ENCODE measurements at regions not wholly inside any gene's neighbourhood (a gene's known extent, or its start where the extent isn't known, plus 50 kb on each side); places are given as distances from the start of the nearest gene placed in this dataset.

DNA sequence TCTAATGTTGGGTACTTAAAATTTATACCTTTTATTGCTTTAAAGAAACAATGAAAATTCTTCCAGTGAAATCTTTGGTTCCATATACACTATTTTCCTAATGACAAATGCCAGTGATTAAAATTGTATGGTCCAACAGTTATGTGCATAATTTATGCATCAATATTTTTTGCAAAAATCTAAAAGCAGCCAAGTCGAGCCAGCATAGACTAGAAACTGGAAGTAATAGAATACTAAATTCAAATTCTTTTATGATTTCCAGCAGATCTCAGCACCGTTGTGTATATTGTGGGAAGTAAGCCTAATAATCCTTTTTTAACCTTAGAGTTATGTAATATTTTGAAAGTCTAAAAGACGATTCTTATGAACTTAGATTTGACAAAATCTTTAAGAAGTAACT is 652.0 kb upstream of the GOLIM4 start:
- Histone ChIP-seq H3K4me3 (ENCODE audit: low read length) (no peak overlapping the region), H3K36me3 (ENCODE audit: insufficient read depth, low read length) (no peaks in the 10 kb centered on the region), H3K79me2 (replicated peaks; ENCODE audit: insufficient read depth, low read length) (no peaks in the 10 kb centered on the region), H3K9ac (ENCODE audit: low read length) (no peak overlapping the region), H4K20me1 (ENCODE audit: insufficient read depth) (no peaks in the 10 kb centered on the region), H3K27me3 (ENCODE audit: insufficient read depth, low read depth, low read length) (no peaks in the 10 kb centered on the region), H3K4me2 (ENCODE audit: low read length) (no peak overlapping the region), H3K27ac (ENCODE audit: low read length) (no peak overlapping the region), H3K9me3 (ENCODE audit: low read length) (no peaks in the 10 kb centered on the region), H3F3A (ENCODE audit: insufficient read depth, low read length, poor library complexity, severe bottlenecking) (no peaks in the 10 kb centered on the region), H2AFZ (ENCODE audit: low read depth, low read length) (no peak overlapping the region), H3K9me2 (ENCODE audit: insufficient read depth, low read length) (no peaks in the 10 kb centered on the region)
- no peak for TF ChIP-seq EP300 (conservative IDR thresholded peaks at IDR 0.05; ENCODE audit: poor library complexity, severe bottlenecking)
- TF ChIP-seq MXI1 (conservative IDR thresholded peaks at IDR 0.05; ENCODE audit: poor library complexity, severe bottlenecking): no peak
- no peak for TF ChIP-seq EZH2 (IDR thresholded peaks at IDR 0.05; ENCODE audit: borderline replicate concordance, insufficient read depth, low read length, poor library complexity, severe bottlenecking)
- no peak for TF ChIP-seq SMC3 (conservative IDR thresholded peaks at IDR 0.05; ENCODE audit: poor library complexity)
- no peak for TF ChIP-seq RAD21 (conservative IDR thresholded peaks at IDR 0.05)
- no peak for TF ChIP-seq TAF1 (IDR thresholded peaks at IDR 0.05; ENCODE audit: low read depth)

DNA sequence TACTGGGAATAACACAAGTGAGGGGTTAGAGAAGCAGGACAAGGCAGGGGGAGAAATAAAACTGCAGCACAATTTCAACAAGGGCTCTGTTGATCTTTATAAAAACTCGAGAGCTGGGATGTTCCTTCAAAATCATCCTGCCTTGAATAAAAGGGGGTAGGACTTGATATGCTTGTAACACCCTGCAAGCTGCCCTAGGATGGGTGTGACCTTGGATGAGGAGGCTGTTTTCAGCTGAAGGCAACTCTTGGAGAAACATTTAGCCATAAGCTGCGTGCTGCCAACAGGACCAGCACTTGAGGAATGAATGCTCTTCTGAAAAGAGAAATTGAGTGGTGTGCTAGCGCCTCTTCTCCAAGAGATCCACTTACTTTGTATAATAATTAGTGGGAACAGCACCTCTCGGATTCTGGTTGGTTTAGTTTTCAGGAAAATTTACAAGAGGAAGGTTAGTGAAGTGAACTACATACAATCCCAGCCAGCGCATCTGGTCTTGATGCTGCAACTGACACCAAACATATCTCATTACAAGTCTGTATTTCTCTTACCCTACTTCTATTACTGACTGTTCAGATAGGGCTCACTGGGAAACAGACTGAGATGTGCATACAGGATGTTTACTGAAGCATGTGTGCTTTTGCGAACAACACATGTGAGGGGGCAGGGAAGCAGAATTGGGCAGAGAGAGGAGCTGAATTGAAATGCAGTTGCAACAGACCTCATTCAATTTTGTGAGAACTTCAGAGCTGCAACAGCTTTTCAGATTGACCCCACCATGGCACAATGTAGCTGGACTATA is 643.0 kb upstream of the GOLIM4 start:
- Histone ChIP-seq H3K27ac (ENCODE audit: low read length) (no peak overlapping the region), H3K9me2 (ENCODE audit: insufficient read depth, low read length) (no peaks in the 10 kb centered on the region), H3K4me2 (ENCODE audit: low read length) (no peak overlapping the region), H3K9ac (ENCODE audit: low read length) (no peak overlapping the region), H4K20me1 (ENCODE audit: insufficient read depth) (no peaks in the 10 kb centered on the region), H3K27me3 (ENCODE audit: insufficient read depth, low read depth, low read length) (no peaks in the 10 kb centered on the region), H3K9me3 (ENCODE audit: low read length) (no peaks in the 10 kb centered on the region), H2AFZ (ENCODE audit: low read depth, low read length) (no peak overlapping the region), H3K79me2 (replicated peaks; ENCODE audit: insufficient read depth, low read length) (no peaks in the 10 kb centered on the region), H3K4me3 (ENCODE audit: low read length) (no peak overlapping the region), H3K36me3 (ENCODE audit: insufficient read depth, low read length) (no peaks in the 10 kb centered on the region), H3F3A (ENCODE audit: insufficient read depth, low read length, poor library complexity, severe bottlenecking) (no peaks in the 10 kb centered on the region)
- TF ChIP-seq TAF1 (IDR thresholded peaks at IDR 0.05; ENCODE audit: low read depth): no peak
- no peak for TF ChIP-seq MXI1 (conservative IDR thresholded peaks at IDR 0.05; ENCODE audit: poor library complexity, severe bottlenecking)
- TF ChIP-seq EZH2 (IDR thresholded peaks at IDR 0.05; ENCODE audit: borderline replicate concordance, insufficient read depth, low read length, poor library complexity, severe bottlenecking): no peak
- TF ChIP-seq EP300 (conservative IDR thresholded peaks at IDR 0.05; ENCODE audit: poor library complexity, severe bottlenecking): no peak
- no peak for TF ChIP-seq SMC3 (conservative IDR thresholded peaks at IDR 0.05; ENCODE audit: poor library complexity)
- TF ChIP-seq REST (IDR thresholded peaks at IDR 0.05; ENCODE audit: borderline replicate concordance): no peak
- no peak for TF ChIP-seq RAD21 (conservative IDR thresholded peaks at IDR 0.05)
- TF ChIP-seq POLR2AphosphoS5 (IDR thresholded peaks at IDR 0.05): no peak
- TF ChIP-seq CTCF (IDR thresholded peaks at IDR 0.05; ENCODE audit: poor library complexity, severe bottlenecking): no peak
